ENCODE measurements at regions not wholly inside any gene's neighbourhood (a gene's known extent, or its start where the extent isn't known, plus 50 kb on each side); places are given as distances from the start of the nearest gene placed in this dataset.
A peak's percentile ranks its signal among the peaks of the same experiment; 100 is the strongest.

DNA sequence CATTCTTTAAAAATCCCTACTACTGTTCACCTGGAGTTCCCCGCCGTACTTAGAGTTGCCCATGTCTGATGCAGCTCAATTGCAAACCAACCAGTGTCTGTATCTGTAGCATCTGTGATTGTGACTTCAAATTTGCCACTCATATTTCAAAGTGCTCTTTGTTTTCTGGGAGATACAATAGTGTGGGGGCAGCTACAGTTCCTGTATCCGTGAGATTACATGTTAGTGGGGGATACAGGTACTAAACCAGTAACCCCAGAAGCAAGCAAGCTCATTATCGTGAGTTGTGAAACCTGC lies 140.9 kb downstream of the ANKRD60 start:
- no peak for DNase-seq

DNA sequence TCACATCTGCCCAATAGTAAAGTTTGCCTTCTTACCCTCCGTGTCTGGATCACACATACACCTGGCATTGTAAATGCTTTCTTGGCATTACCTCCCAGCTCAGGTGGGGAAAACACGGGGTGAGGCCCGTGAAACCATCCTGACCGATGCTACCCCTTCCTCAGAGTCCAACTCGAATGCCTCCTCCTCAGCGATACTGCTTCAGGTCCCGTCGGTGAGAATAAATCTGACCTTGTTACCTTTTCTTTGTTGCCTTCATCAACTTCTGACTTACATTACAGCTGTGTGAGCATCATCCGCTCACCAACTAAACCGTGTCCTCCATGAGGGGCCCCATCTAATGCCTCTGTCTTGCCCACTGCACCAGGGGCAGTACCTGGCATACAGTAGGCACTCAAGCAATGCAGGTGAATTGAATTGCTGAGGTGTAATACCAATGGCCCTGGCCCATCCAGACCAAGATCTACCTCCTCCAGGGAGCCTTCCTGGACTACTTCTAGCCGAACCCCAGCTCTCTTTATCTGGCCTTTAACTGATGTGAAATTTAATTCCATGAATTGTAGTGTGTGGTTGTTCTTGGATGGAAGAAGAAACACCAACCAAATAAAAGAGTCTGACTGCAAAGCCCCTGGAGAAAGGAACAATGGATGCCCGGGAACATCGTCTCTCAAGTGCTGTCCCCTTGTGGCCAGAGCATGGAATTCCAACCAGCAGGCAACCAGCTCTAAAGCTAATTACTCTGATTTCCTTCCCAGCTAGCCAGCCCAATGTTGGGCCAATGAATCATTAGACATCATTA lies 141.5 kb downstream of the ANKRD60 start:
- DNase-seq: peak in 1 of 2 experiments; percentile 21

DNA sequence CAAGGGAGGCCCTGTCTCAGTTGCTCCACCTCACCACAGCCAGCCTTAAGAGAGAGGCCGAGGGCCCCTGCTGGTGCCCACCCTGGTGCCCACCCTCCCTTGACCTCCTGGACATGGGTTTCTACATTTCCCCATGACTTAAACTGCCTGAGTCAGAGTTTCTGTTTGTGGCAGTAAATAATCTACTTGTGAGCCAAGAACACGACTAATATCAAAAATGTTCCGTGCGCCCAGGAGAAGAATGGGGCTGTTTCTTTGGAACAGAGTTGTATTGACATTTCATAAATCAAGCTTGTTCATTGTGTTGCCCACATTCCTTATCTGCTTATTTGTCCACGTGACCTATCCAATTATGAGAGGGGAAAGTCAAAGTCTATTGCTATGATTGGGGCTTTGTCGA lies 143.5 kb downstream of the ANKRD60 start:
- DNase-seq: no peak

DNA sequence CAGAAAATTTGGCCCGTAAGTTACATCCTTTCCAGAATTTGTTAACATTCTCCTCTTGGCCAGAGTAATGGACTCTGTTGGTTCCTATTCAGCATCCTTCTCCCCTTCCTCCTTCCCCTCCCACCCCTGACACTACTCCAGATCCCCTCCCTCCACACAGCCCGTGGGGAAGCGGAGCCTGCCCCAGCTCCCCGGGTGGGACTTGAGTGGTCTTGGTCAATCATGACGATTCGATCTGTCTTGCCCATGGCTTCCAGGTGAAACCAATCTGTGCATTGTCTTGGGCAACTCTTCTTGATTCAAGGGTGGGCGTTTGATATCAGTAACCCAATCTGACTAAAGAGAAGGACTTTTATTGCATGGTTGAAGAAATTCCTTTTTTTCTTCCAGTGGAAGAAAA lies 143.9 kb downstream of the ANKRD60 start:
- no peak for DNase-seq

DNA sequence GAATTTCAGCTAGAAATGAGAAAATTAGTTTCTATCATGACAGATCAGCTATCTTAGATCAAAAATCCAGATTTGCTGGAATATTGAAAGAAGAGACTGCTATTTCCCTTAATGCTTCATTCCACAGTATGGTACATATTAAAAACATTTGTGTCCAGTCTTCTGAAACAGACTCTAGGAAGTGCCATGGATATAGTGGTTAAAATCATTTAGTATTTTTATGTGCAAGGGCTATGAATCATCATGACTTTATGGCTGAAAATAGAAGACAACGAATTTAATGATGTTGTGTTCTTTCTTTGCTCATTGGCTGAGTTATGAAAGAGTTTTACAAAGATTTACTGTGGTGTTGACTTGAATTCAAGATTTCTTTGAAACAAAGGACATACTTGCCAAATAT lies 146.6 kb downstream of the ANKRD60 start:
- no peak for DNase-seq

DNA sequence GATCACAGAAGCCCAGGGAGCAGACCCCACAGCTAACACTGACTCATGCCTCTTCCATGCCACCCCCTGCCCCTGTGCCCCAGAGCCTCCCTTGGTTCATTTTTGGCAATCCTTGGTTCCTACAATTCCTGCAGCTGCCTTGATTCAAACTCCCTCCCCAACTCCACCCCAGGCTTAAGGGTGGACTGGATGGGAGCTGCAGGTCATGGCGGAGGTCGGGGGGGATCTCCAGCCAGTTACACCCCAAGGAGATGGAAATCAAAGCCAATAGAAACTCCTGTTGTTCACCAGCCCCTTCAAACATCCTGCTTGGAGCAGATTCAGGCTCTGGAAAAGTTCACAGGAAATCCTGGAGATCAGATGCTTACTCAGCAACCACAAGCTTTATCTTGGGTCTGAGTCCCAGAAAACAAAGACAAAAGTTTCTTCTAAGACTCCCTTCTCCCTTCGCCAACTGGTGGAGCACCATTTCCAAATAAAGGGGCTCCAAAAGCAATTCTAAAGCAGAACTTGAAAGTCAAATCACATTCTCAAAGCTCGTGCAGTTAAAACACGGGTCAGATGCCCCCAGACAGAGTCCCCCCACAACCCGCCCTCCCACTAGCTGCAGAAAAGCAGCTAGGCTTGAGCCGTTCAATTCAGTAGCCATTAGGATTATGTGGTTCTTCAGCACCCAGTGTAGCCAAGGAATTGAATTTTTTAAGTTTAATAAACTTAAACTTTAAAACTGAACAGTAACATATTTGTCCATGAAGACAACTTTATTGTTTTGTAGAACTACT lies 149.5 kb downstream of the ANKRD60 start:
- DNase-seq: no peak

DNA sequence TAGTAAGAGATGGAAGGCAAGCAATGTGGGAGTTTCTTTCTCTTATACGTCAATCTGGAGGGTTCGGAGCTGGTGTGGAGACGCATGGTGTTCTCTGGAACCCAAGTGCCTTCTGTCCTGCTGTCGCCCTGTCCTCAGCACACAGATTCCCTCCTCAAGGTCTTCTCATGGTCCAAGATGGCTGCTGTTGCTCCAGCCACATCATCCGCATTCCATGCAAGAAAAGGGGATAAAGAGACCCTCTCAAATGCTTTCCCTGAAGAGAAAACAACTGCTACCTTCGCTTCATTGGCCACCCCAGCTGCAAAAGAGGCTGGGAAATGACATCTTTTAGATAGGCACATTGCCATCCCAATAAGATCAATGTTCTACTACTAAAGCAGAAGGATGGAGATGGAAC lies 151.2 kb downstream of the ANKRD60 start:
- no peak for DNase-seq

DNA sequence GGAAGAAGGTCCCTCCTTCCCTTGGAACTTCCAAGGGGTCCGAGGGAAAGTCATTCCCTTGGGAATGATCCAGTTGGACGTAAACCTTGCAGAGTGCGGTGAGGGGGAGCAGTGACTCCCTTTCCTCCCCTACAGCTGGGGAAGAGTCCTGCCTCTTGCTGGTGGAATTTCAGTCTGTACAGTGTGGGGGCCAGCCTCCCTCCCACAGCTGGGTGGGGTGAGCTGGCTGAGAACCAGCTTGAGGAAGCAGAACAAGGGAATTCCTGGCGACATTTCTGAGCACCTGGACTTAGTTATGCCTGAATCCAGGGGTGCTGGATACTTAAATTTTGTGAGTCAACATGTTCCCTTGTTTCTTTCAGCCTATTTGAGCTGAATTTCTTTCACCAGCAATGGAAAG lies 152.0 kb downstream of the ANKRD60 start:
- DNase-seq: no peak

DNA sequence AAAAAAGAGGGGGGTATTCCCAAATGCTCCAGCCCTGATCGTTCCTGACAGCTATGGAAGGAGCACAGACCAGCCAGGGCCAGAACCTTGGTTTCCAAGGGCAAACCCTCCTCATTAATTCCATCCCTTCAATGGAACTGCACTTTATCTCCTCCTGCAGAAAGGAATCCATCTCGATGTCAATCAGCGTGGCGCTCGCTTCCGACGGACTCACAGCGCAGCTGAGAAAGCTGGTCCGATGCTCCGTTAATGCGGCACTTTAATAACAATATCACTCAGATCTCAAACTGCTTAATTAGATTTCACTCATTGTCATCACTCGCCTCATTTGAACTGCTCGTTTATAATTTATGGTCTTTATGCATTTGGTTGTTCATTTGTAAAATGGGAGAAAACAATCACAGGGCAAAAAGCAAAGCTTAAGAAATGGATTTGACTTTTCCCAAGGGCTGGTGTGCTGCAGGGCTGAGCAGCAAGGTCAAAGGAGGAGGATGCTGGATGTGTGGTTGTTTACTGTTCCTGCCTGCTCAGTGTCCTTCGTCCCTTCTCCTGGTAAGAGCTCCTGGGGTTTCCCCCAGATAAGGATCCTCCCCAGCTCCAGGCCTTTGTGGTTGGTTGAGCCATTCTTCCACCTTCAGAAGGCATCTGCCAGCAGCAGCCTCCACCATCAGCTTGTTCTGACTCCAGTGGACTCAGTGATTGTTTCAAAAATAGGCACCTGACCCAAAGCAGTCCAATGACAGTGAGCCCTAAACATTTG lies 152.7 kb downstream of the ANKRD60 start:
- DNase-seq: no peak

DNA sequence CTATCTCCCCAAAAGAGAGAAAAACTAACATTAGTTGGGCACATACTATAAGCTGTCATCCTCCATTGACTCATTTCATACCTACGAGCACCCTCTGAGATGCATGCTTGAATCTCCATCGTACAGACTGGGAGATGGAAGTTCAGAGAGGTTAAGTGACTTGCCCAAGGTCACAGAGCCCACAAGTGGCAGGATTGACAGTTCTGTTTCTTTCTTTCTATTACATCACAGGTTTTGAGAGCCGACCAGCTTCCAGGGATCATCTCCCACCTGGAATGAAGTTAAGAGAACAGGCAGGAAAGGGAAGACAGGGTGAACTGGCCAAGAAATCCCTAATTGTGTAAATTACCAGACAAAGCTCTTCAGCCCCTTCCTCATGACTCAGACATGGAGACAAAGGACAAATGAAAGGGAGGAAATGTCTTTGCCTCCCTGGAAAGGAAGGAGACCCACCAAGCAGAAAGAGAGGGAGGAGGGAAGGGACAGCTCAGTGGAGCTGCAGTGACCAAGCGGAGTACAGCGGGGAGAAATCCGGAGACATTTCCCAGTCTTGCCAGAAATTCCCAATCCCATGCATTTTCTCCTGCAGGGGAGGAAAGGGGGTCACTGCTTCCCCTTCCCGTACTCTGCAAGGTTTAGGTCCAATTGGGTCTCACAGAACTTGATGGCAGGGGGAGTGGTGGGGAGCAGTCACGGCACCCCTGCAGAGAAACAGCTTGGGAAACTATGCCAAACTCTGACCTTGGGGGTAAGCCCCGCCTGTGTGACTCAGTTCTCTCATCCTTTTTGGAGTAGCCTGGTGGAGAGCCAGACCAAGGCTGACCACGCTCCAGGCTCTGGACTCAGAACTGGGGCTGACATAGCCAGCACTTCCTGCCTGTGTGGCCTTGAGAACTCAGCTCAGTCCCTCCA lies 154.3 kb downstream of the ANKRD60 start:
- DNase-seq: no peak

DNA sequence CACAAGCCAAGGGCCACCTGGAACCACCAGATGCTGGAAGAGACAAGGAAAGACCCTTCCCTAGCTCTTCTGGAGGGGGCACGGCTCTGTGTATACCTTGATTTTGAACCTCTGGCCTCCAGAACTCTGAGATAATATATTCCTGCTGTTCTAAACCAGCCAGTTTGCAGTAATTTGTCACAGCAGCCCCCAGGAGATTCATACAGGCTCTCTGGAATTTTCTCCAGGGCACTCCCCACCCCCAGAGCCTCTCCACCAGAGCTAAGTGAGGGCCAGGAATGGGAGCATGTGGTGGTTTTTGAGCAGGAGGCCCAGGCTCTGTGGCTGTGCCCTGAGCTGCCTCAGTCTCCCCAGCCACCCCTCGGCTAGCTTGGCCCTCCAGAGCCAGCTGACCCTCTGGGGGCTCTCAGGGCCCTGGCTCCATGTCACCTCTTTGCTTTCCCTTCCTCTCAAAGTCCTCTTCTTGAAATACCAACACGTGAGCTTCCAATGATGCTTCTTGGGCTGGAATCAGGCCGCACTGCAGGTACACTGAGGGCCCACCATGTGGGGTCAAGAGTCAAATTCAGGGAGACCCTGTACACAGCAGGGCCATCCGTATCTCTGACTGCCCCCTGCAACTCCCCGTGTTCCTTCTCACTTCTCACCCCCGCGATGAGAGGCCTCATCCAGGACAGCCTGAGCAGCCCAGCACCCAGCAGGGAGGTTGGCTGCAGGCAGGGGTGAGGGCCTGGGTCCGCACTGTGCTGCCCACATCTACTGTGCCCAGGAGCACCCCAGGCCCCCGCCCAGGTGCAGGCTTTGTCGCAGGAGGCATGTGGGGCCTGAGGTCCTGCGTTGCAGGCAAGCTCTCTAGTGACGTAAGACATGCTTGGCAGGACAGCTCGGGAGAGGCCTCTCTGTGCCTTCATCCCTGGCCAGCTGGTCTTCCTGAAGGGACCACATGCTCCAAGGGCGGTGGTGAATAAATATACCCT lies 155.5 kb downstream of the ANKRD60 start:
- no peak for DNase-seq

DNA sequence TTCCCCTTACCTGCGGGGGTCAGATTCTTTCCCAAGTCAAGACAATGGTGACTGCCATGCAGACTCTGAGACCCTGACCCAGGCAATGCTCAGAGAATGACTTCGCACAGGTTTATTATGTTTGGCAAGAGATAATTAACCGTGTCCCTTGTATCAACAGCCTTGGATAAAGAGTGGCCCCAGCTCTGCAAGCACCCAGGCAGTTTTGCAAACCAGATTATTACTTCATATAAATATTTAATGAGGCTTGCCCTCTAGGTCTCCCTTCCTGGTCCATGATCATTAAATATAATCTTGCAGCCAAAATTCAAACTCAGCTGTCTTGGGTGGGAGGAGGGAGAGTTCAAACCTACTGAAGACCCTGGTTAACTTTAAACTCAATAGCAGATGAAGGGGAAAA lies 156.5 kb downstream of the ANKRD60 start:
- no peak for DNase-seq

DNA sequence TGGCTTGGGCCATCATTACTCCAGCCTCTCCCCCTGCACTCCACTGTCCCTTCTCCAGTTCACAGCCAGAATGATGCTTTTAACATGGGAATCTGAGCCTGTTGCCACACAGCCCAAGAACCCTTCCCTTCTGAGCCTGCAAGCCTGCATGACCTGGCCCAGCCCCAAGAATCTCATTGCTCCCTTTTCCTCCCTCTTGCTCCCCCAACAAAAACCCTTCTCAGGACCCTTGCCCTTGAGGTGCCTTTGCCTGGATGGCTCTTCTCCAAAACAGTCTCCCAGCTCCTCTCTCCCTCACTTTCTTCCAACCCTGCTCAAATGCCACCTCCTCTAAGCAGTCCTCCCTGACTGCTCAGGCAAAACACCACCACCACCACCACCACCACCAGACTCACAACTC lies 157.2 kb downstream of the ANKRD60 start:
- DNase-seq: no peak

DNA sequence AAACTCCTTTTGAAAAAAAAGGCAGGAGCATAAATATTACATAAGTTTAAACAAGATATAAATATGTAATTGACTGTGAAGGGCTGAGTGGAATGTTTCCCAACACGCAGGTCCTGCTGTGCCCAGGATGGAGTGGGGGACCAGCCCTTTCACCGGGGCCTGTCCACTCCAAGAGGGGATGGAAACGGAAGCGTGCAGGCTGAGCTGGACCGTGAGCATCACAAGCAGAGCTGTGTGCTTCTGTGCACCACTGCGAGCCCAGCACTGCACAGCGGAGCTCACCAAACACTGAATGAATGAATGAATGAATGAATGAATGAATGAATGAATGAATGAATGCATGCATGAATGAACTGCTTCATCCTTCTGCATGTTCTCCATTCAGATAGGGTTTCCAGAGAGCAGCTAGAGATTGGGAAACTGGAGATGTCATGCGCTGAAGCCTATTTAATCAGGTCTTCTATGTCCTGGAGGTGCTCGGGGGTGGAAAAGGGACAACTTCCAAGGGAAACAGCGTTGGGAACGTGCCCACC lies 157.7 kb downstream of the ANKRD60 start:
- no peak for DNase-seq

DNA sequence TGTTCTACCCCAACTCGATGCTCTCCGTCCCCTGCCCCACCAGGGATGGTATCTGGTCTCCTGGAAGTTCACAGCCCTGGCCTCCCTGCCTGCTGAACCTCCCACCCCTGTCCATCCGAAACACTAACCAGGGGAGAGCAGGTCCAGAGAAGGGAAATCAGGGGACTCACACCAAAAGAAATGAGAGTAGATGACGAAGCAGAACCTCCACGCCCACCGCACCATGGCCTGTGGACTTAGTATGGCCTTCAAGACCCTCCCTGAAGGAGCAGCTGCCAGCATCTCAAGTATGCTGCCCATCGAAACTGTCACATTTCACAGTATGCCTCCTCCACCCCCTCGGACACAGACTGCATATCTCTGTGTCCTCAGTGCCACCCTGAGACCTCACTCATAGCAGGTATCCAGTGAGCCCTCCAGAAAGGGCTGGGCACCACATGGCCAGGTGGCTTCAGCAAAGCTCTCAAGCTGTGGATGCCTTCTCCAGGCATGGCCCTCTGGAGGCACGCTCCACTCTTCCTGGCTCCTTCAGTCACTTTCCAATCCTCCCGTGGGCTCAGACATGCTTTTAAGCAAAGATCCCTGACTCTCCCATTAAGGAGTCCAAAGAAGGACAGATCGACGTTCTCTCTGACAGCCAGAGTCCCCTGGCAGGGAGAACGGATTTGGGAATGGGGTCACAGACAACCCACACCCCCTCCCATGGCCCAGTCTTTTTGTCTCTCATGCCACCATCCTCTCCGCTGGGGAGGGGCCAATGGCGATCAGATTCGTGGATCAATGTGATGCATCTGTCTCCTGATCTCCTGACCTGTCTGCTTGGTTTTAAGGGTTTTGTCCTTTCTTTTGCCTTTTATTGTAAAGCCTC lies 158.4 kb downstream of the ANKRD60 start:
- no peak for DNase-seq

DNA sequence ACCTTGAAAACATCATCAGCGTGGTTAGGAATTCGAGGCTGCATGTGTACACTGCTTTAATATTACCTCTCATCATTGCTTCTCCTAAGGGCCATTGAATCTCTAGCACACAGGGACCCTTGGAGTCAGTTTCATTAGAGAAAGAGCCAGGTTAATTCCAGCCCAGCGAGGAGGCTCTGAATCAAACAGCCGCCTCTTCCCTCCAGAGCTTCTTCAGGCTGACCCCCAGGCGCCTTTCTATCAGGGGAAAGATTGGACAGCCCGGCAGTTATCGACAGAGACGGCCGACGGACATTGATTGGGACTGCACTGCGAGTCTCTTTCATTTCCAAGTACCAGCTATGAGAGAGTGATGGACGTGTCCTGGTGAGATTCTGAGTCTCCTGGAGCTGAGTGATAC lies 159.2 kb downstream of the ANKRD60 start:
- DNase-seq: no peak

DNA sequence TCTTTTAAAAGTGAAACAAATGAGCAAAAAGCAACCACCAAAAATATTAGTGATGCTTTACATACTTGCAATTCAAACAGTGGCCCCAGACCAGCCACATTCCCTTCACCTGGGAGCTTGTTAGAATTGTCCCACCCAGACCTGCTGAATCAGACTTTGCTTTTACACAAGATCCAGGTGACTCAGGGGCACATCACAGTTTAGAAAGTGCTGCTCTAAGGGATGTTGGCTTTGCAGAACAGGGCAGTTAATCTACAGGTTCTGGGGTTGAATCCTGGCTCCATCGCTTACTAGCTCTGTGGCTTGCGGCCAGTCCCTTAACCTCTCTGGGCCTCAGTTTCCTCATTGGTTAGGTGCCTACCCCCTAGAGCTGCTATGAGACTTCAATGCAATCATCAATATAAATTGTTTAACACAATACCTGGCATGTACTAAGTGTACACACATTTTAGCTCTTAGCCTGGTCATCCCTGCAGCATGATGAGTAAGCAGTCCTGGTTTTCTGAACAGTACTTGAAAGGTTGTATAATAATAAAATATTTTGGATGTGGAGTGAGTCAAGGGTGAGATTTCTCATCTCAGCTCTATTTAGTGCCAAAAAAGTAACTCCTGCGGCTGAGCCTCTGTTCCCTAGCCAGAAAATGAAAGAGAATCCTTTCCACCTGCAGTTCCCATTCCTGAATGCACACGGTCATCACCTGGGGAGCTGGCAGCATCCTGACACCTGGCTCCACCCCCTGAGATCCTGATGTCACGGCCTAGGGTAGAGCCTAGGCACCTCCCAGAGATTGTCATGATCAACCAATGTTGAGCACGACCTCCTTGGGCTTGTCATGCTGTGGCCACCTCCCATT lies 162.7 kb downstream of the ANKRD60 start:
- no peak for DNase-seq

DNA sequence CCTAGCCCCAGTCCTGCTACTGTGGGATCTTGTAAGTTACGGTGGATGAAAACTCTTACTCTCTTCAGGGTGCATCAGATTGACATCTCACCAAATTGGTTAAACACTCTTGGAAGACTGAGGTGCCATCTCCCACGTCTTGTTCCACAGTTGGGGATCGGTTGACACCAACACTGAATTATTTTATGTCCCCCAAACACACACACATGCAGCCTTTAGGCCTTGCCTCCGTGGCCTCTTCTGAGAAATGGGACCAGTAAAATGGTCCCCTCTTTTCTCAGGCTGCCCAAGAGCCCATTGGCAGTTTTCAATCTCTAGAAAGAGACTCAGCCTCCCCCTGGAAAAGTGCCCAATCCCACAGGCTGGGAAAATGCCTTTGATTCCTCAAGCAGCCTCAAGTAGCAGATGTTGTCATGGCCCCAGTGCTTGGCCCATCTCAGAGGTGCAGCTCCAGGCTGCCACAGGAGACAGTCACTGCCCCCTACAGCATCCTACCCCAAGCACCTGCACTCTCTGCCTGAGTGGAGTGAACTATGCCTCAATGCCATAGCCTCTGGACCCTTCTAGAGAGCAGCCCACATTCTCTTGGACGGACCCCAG lies 163.9 kb downstream of the ANKRD60 start:
- DNase-seq: no peak

DNA sequence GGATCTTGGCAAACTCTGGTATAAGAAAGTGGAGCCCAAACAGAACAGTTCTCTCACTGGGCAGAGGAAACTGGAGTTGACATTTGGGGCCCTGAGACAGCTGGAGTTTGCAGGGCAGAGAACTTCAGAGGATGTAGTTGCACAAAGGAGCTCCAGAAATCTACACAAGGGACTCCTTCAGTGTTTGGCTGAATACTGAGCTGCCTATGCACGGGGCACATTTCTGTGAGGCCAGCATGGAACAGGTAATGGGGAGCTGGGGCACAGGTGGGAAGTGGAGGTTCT lies 169.3 kb downstream of the ANKRD60 start:
- DNase-seq: no peak

All from NCI-H187 (cell line).